ENCODE measurements at regions not wholly inside any gene's neighbourhood (a gene's known extent, or its start where the extent isn't known, plus 50 kb on each side); places are given as distances from the start of the nearest gene placed in this dataset.

GRCh38 chr9:19641046-19641445 lies 147.8 kb downstream of the SLC24A2 start:
- TF ChIP-seq, protein P1, sequence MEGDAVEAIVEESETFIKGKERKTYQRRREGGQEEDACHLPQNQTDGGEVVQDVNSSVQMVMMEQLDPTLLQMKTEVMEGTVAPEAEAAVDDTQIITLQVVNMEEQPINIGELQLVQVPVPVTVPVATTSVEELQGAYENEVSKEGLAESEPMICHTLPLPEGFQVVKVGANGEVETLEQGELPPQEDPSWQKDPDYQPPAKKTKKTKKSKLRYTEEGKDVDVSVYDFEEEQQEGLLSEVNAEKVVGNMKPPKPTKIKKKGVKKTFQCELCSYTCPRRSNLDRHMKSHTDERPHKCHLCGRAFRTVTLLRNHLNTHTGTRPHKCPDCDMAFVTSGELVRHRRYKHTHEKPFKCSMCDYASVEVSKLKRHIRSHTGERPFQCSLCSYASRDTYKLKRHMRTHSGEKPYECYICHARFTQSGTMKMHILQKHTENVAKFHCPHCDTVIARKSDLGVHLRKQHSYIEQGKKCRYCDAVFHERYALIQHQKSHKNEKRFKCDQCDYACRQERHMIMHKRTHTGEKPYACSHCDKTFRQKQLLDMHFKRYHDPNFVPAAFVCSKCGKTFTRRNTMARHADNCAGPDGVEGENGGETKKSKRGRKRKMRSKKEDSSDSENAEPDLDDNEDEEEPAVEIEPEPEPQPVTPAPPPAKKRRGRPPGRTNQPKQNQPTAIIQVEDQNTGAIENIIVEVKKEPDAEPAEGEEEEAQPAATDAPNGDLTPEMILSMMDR (IDR thresholded peaks at IDR 0.05; ENCODE audit: low read depth, low read length), result peak; percentile 19; the same call in 1 of the 2 replicates
- no peak for TF ChIP-seq EZH2phosphoT487 (IDR thresholded peaks at IDR 0.05; ENCODE audit: low read depth)

Measured in OCI-LY3 (cell line).